K562 (cell line): ENCODE measurements at regions not wholly inside any gene's neighbourhood (a gene's known extent, or its start where the extent isn't known, plus 50 kb on each side); places are given as distances from the start of the nearest gene placed in this dataset.
A peak's percentile ranks its signal among the peaks of the same experiment; 100 is the strongest.

Experiments
- ATAC-seq: fragments of 200-7000 bp; cut with Tn5 transposase; 3 replicates; pipeline ENCODE4 v1.9.1; 2020; ENCODE audit warnings: moderate library complexity
- BruUV-seq: library from RNA; stranded (reverse); fragments of 400-500 nt; replicated peaks from 2 replicates; lab custom pipeline; 2021; lab: Mats Ljungman, UMichigan
- CTCF ChIA-PET: fragments of 300-600 bp; formaldehyde crosslinking; extraction: SDS; loops from one replicate; lab custom pipeline; 2021; ENCODE audit warnings: low intra/inter-chr PET ratio; lab: Yijun Ruan, JAX
- POLR2A ChIA-PET: fragments of 300-600, 350-650 bp; sonication (Branson Sonifier 250); formaldehyde crosslinking; extraction: SDS; loops from one replicate; lab custom pipeline; 2021; ENCODE audit warnings: antibody characterized with exemption, inconsistent platforms; lab: Yijun Ruan, JAX
- DNase-seq, 4 experiments: peaks; one replicate each; pipeline versions ENCODE4 v3.0.0 to v3.0.0-alpha.2; 2011 to 2018; ENCODE audit warnings: low spot score in 3 of 4, mixed read lengths in 3 of 4; ENCODE audit errors: extremely low read depth in 1 of 4
- FAIRE-seq: peaks from 2 replicates; lab custom pipeline; 2011; peaks lifted over from hg19 to GRCh38; lab: Jason Lieb, UNC
- H2AFZ ChIP-seq: 2 replicates; pipeline ENCODE4 v1.6.0; 2011; ENCODE audit warnings: low read depth, low read length, control low read depth, inconsistent platforms
- H3K27ac ChIP-seq: fragments of 200-600 bp; 3 replicates; pipeline ENCODE4 v1.8.0; 2011; ENCODE audit warnings: low read depth, mild to moderate bottlenecking, control low read depth, inconsistent platforms, low read length, moderate library complexity, mixed read lengths; ENCODE audit errors: extremely low read depth
- H3K27me3 ChIP-seq, 2 experiments: fragments of 300-600 bp in 1 of 2; 2 replicates in 1 of 2; 3 replicates in 1 of 2; pipeline versions ENCODE4 v1.6.0 to v1.8.0; 2011; ENCODE audit warnings: inconsistent platforms in 2 of 2, low read length in 2 of 2, mild to moderate bottlenecking in 1 of 2, mixed read lengths in 1 of 2, moderate library complexity in 1 of 2; ENCODE audit not compliant: control insufficient read depth in 2 of 2, insufficient read depth in 2 of 2
- H3K36me3 ChIP-seq: fragments of 300-600 bp; 3 replicates; pipeline ENCODE4 v1.8.0; 2011; ENCODE audit warnings: mild to moderate bottlenecking, low read length, inconsistent platforms; ENCODE audit not compliant: control insufficient read depth, insufficient read depth
- H3K4me1 ChIP-seq, 2 experiments: fragments of 200-600 bp in 1 of 2; replicated peaks in 1 of 2; 2 replicates in 1 of 2; 3 replicates in 1 of 2; pipeline versions ENCODE4 v1.5.1 to v1.8.0; 2011; ENCODE audit warnings: inconsistent platforms in 2 of 2, low read length in 2 of 2, mild to moderate bottlenecking in 1 of 2, mixed read lengths in 1 of 2, moderate library complexity in 1 of 2; ENCODE audit not compliant: control insufficient read depth in 2 of 2, insufficient read depth in 2 of 2
- H3K4me2 ChIP-seq: 2 replicates; pipeline ENCODE4 v1.6.1; 2011; ENCODE audit warnings: low read length, control low read depth, inconsistent platforms, mixed read lengths; ENCODE audit not compliant: insufficient read depth
- H3K4me3 ChIP-seq: fragments of 200-600 bp; sonication (generic), shearing (Covaris generic); 2 replicates; pipeline ENCODE4 v1.5.1; 2016; ENCODE audit warnings: control low read depth, inconsistent platforms
- H3K79me2 ChIP-seq: fragments of 200-600 bp; 3 replicates; pipeline ENCODE4 v1.8.0; 2011; ENCODE audit warnings: low read length, inconsistent platforms; ENCODE audit not compliant: control insufficient read depth, insufficient read depth
- H3K9ac ChIP-seq, 2 experiments: 2 replicates each; pipeline versions ENCODE4 v1.6.0 to v1.6.1; 2011; ENCODE audit warnings: low read depth in 2 of 2, low read length in 2 of 2, control low read depth in 1 of 2, inconsistent platforms in 1 of 2, mild to moderate bottlenecking in 1 of 2, mixed read lengths in 1 of 2; ENCODE audit not compliant: insufficient read depth in 1 of 2
- H3K9me1 ChIP-seq: one replicate; pipeline ENCODE4 v1.6.0; 2011; ENCODE audit warnings: inconsistent platforms, mild to moderate bottlenecking, low read length, moderate library complexity; ENCODE audit not compliant: control insufficient read depth, insufficient read depth
- H3K9me3 ChIP-seq: replicated peaks from 2 replicates; pipeline ENCODE4 v1.5.1; 2011; ENCODE audit warnings: low read depth, low read length, inconsistent platforms; ENCODE audit not compliant: control insufficient read depth, insufficient read depth
- H4K20me1 ChIP-seq: replicated peaks from 2 replicates; pipeline ENCODE4 v1.6.1; 2011; ENCODE audit warnings: low read length, inconsistent platforms, mixed read lengths; ENCODE audit not compliant: control insufficient read depth, insufficient read depth
- ARID3A ChIP-seq: IDR thresholded peaks from 2 replicates; pipeline ENCODE4 v1.6.1; 2012; ENCODE audit warnings: low read depth, low read length, improper control_type of control experiment, borderline replicate concordance
- ARID4B ChIP-seq: sonication (generic); formaldehyde crosslinking; IDR thresholded peaks from 2 replicates; pipeline ENCODE4 v1.8.0; 2022; ENCODE audit warnings: mild to moderate bottlenecking, missing genetic modification reagents
- CHD1 ChIP-seq: fragments of 200-600 bp; sonication (generic); IDR thresholded peaks from one replicate; pipeline ENCODE4 v1.6.1; 2012; ENCODE audit warnings: mild to moderate bottlenecking, moderate library complexity, low read length, inconsistent platforms
- KAT7 ChIP-seq: sonication (generic); formaldehyde crosslinking; IDR thresholded peaks from 2 replicates; pipeline ENCODE4 v1.8.0; 2022; ENCODE audit warnings: missing genetic modification reagents, mild to moderate bottlenecking, borderline replicate concordance
- UBTF ChIP-seq, 2 experiments: IDR thresholded peaks; 2 replicates each; pipeline ENCODE4 v1.6.1; 2012; ENCODE audit warnings: improper control_type of control experiment in 2 of 2, low read depth in 2 of 2, low read length in 2 of 2, borderline replicate concordance in 1 of 2
- WGBS: fragments of 100-300 bp; shearing (Covaris generic); methylation state at CpG from one replicate; pipeline ENCODE4 v1.1.6; 2016; ENCODE audit warnings: low coverage, mixed read lengths; ENCODE audit not compliant: insufficient coverage; ENCODE audit errors: missing lambda C conversion rate; 5-methylcytosine and 5-hydroxymethylcytosine counted together
- in situ Hi-C: fragments of 300-500 bp; cut with MboI; formaldehyde crosslinking; loops from 4 replicates; pipeline ENCODE4 v1.15.0; 2018; ENCODE audit warnings: inconsistent platforms, mixed read lengths
- intact Hi-C: fragments of 100-400 bp; cut with micrococcal nuclease; formaldehyde crosslinking; loops from 2 replicates; pipeline ENCODE4 v1.14.2; 2022
- TF ChIP-seq, protein P1 (sequence below): fragments of 250-450 bp; sonication (Bioruptor Pico); IDR thresholded peaks from 2 replicates; pipeline ENCODE4 v1.5.0; 2022; ENCODE audit warnings: mild to moderate bottlenecking
- TF ChIP-seq, protein P2 (sequence below), 2 experiments: fragments of 450-650 bp in 1 of 2; sonication (generic) in 1 of 2; formaldehyde crosslinking in 1 of 2; IDR thresholded peaks in 1 of 2; conservative IDR thresholded peaks in 1 of 2; 2 replicates each; pipeline versions ENCODE4 v1.6.1 to v1.8.1; 2016 to 2023; ENCODE audit warnings: mild to moderate bottlenecking in 2 of 2, moderate library complexity in 2 of 2, inconsistent platforms in 1 of 2, missing genetic modification reagents in 1 of 2

DNA sequence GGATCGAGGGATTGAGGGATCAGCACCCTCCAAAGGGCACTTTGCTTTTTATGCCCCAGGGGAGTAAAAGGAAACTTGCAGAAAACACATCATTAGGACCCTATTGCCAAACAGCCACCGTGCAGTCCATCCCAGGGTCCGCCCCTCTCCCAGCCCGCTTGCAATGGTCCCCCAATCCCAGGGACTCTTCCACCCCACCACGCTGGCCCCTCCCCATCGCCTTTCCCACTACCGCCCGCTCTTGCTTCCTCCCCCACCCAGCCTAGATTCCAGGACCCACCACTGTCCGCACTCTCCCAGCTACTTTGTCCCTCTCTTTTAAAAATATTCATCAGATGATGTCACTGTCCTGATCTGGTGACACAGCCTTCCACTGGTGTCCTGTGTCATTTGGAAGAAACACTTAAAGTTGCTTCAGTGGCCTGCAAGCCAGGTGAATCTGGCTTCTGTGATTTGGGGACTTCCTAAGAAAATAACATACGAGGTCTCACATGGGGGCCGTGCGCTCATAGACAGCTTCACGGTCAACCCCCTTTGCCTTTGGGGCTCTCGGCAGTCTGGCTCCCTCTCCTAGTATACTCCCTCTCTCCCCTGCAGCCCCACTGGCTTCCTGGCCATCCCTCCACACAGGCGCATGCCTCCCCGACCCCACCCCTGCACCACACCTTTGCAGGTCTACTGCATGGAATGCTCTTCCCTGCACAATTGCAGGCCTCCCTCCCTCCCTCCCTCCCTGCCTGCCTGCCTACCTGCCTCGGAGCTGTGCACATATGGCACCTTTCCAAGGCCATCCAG is 127.9 kb downstream of the RBFOX3 start:
- Histone ChIP-seq H3K4me2 (no peak overlapping the region), H3K79me2 (no peaks in the 10 kb centered on the region), H3K36me3 (no peaks in the 10 kb centered on the region), H3K9ac (no peak overlapping the region), H2AFZ (no peak overlapping the region), H3K27me3 (peaks cover 14 to 64% of the 10 kb centered on the region in 2 experiments; a peak in 4 of 5 replicates), H3K4me3 (no peak overlapping the region), H3K9me3 (no peaks in the 10 kb centered on the region), H3K27ac (no peak overlapping the region), H4K20me1 (peaks cover 8% of the 10 kb centered on the region), H3K9me1 (no peaks in the 10 kb centered on the region), H3K4me1 (peaks cover 0 to 4% of the 10 kb centered on the region in 2 experiments; a peak in 1 of 5 replicates)
- in situ Hi-C loops = no loop called here
- POLR2A ChIA-PET = interaction anchor here (0.6 kb wide), 1 partner anchor 452 kb away, joined by 3 read pairs; no protein-coding TSS in a partner anchor
- BruUV-seq = no TSS peak
- under 1% methylated on average over 14 of the region's 17 CpGs for WGBS
- CTCF ChIA-PET = no interaction called here
- no peak for TF ChIP-seq ARID4B (CRISPR knock-in tag)
- TF ChIP-seq ARID3A = no peak
- TF ChIP-seq, protein P1, sequence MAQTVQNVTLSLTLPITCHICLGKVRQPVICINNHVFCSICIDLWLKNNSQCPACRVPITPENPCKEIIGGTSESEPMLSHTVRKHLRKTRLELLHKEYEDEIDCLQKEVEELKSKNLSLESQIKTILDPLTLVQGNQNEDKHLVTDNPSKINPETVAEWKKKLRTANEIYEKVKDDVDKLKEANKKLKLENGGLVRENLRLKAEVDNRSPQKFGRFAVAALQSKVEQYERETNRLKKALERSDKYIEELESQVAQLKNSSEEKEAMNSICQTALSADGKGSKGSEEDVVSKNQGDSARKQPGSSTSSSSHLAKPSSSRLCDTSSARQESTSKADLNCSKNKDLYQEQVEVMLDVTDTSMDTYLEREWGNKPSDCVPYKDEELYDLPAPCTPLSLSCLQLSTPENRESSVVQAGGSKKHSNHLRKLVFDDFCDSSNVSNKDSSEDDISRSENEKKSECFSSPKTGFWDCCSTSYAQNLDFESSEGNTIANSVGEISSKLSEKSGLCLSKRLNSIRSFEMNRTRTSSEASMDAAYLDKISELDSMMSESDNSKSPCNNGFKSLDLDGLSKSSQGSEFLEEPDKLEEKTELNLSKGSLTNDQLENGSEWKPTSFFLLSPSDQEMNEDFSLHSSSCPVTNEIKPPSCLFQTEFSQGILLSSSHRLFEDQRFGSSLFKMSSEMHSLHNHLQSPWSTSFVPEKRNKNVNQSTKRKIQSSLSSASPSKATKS (CRISPR knock-in tag) = no peak
- no peak for TF ChIP-seq KAT7 (CRISPR knock-in tag)
- TF ChIP-seq UBTF (IDR thresholded peaks at IDR 0.05; ENCODE audit: borderline replicate concordance in 1 of 2, low read depth in 2 of 2, low read length in 2 of 2) = no peak
- TF ChIP-seq CHD1 = no peak
- TF ChIP-seq, protein P2, sequence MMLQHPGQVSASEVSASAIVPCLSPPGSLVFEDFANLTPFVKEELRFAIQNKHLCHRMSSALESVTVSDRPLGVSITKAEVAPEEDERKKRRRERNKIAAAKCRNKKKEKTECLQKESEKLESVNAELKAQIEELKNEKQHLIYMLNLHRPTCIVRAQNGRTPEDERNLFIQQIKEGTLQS (IDR thresholded peaks at IDR 0.05) = 0 out of 2 replicates have a peak, but pooled peaks have one; percentile 17
- TF ChIP-seq, protein P2 (CRISPR knock-in tag; conservative IDR thresholded peaks at IDR 0.05) = no peak
- FAIRE-seq = no peak
- ATAC-seq = no peak
- no peak for DNase-seq
- intact Hi-C loops = no loop called here
